Psoas muscle (tissue), 7 donors: ENCODE measurements at regions not wholly inside any gene's neighbourhood (a gene's known extent, or its start where the extent isn't known, plus 50 kb on each side); places are given as distances from the start of the nearest gene placed in this dataset.

ENCODE experiments used
- ATAC-seq, 4 donors: fragments of 200-7000 bp; cut with Tn5 transposase; one replicate each; pipeline ENCODE4 v1.9.1; 2020; ENCODE audit warnings: moderate library complexity in 3 of 4, mild to moderate bottlenecking in 2 of 4
- DNase-seq, 2 donors: peaks; one replicate each; pipeline ENCODE4 v3.0.0-alpha.2; 2020
- H3K27ac ChIP-seq: fragments of 200-600 bp; one replicate; pipeline ENCODE4 v1.8.0; 2022
- H3K27me3 ChIP-seq, 3 donors: fragments of 200-600 bp in 1 of 3; one replicate each; pipeline versions ENCODE4 v1.6.1 to v1.8.0; 2013 to 2022; ENCODE audit warnings: low read length in 2 of 3, mild to moderate bottlenecking in 2 of 3, moderate library complexity in 1 of 3; ENCODE audit not compliant: insufficient read depth in 3 of 3
- H3K36me3 ChIP-seq, 2 donors: fragments of 200-600 bp in 1 of 2; one replicate each; pipeline versions ENCODE4 v1.6.1 to v1.8.0; 2013 to 2022; ENCODE audit warnings: low read depth in 1 of 2, mild to moderate bottlenecking in 1 of 2, moderate library complexity in 1 of 2; ENCODE audit not compliant: insufficient read depth in 1 of 2
- H3K4me1 ChIP-seq: fragments of 200-600 bp; one replicate; pipeline ENCODE4 v1.8.0; 2022
- H3K4me3 ChIP-seq: fragments of 200-600 bp; one replicate; pipeline ENCODE4 v1.8.0; 2022; ENCODE audit warnings: mild to moderate bottlenecking
- H3K9me3 ChIP-seq: fragments of 200-600 bp; one replicate; pipeline ENCODE4 v1.8.0; 2022
- CTCF ChIP-seq: fragments of 200-600 bp; IDR thresholded peaks from one replicate; pipeline ENCODE4 v1.8.0; 2022; ENCODE audit warnings: antibody characterized with exemption
- WGBS, 3 donors: extraction: QIAGEN DNeasy Blood & Tissue Kit; methylation state at CpG; one replicate each; pipeline versions ENCODE4 v1.1.6 to v1.1.7; 2013; 5-methylcytosine and 5-hydroxymethylcytosine counted together
- intact Hi-C, 2 donors: fragments of 100-400 bp; cut with DNase I; formaldehyde crosslinking; loops; one replicate each; pipeline versions ENCODE4 v1.11.0 to v1.14.2; 2022
- donor health status: healthy with polysubstance abuse.
- donor health status: DM: no; HTN: no; CAD: no; lungs with moderate emphysema.
- donor health status: Bipolar disorder and iron deficiency.
- donor health status: healthy.
- donor health status: DM: yes; HTN: yes; CAD: no.
- donor health status: DM: no; HTN: no; CAD: no.
- donor health status: DM: yes; HTN: yes; CAD: no.

GRCh38 chr11:88448131-88448670 is 110.7 kb upstream of the CTSC start:
- Histone ChIP-seq H3K9me3 (no peaks in the 10 kb centered on the region), H3K36me3 (no peaks in the 10 kb centered on the region), H3K27me3 (no peaks in the 10 kb centered on the region), H3K27ac (no peak overlapping the region), H3K4me3 (no peak overlapping the region), H3K4me1 (no peaks in the 10 kb centered on the region)
- ATAC-seq (no peak), DNase-seq (no peak)
- no peak for TF ChIP-seq CTCF
- intact Hi-C loops, result no loop called here
- WGBS, 3 donors, result 76 to 79% (median 77%) methylated on average over 9 of the region's 9 CpGs

- no peak overlapping the region for H3K4me3 ChIP-seq
- H3K4me1 ChIP-seq, result no peaks in the 10 kb centered on the region
- no peaks in the 10 kb centered on the region for H3K9me3 ChIP-seq
- DNase-seq (no peak), ATAC-seq (no peak)
- H3K36me3 ChIP-seq, result no peaks in the 10 kb centered on the region
- intact Hi-C loops, result no loop called here
- H3K27me3 ChIP-seq, result no peaks in the 10 kb centered on the region
- TF ChIP-seq CTCF, result no peak
- WGBS, 3 donors, result 67 to 93% (median 83%) methylated on average over 1 of the region's 1 CpG
- no peak overlapping the region for H3K27ac ChIP-seq
These were observed 109.7 kb upstream of the CTSC start for GRCh38 chr11:88447281-88447680.

- H3K27ac ChIP-seq, result no peak overlapping the region
- no peak overlapping the region for H3K4me3 ChIP-seq
- H3K4me1 ChIP-seq, result no peaks in the 10 kb centered on the region
- DNase-seq, result no peak
- WGBS, 3 donors, result 88 to 89% (median 88%) methylated on average over 3 of the region's 3 CpGs
- no peaks in the 10 kb centered on the region for H3K9me3 ChIP-seq
- no peak for TF ChIP-seq CTCF
- no peak for ATAC-seq
- H3K27me3 ChIP-seq, result no peaks in the 10 kb centered on the region
- H3K36me3 ChIP-seq, result no peaks in the 10 kb centered on the region
- intact Hi-C loops, result no loop called here
These were observed 101.8 kb upstream of the CTSC start for GRCh38 chr11:88439356-88439755.

- H3K27ac ChIP-seq, result no peak overlapping the region
- no peaks in the 10 kb centered on the region for H3K27me3 ChIP-seq
- WGBS, 3 donors, result 64 to 76% (median 72%) methylated on average over 2 of the region's 2 CpGs
- H3K36me3 ChIP-seq, result no peaks in the 10 kb centered on the region
- H3K9me3 ChIP-seq, result no peaks in the 10 kb centered on the region
- ATAC-seq (no peak), DNase-seq (no peak)
- H3K4me3 ChIP-seq, result no peak overlapping the region
- TF ChIP-seq CTCF, result no peak
- intact Hi-C loops, result no loop called here
- no peaks in the 10 kb centered on the region for H3K4me1 ChIP-seq
These were observed 101.2 kb upstream of the CTSC start for GRCh38 chr11:88438721-88439120.

GRCh38 chr11:88435415-88435814 is 97.9 kb upstream of the CTSC start:
- H3K4me1 ChIP-seq, result no peaks in the 10 kb centered on the region
- no peaks in the 10 kb centered on the region for H3K9me3 ChIP-seq
- ATAC-seq (no peak), DNase-seq (no peak)
- H3K27ac ChIP-seq, result no peak overlapping the region
- H3K27me3 ChIP-seq, result no peaks in the 10 kb centered on the region
- intact Hi-C loops, result no loop called here
- 79 to 82% (median 82%) methylated on average over 2 of the region's 2 CpGs for WGBS, 3 donors
- H3K36me3 ChIP-seq, result no peaks in the 10 kb centered on the region
- TF ChIP-seq CTCF, result no peak
- H3K4me3 ChIP-seq, result no peak overlapping the region
